ENCODE measurements at regions not wholly inside any gene's neighbourhood (a gene's known extent, or its start where the extent isn't known, plus 50 kb on each side); places are given as distances from the start of the nearest gene placed in this dataset.

DNA sequence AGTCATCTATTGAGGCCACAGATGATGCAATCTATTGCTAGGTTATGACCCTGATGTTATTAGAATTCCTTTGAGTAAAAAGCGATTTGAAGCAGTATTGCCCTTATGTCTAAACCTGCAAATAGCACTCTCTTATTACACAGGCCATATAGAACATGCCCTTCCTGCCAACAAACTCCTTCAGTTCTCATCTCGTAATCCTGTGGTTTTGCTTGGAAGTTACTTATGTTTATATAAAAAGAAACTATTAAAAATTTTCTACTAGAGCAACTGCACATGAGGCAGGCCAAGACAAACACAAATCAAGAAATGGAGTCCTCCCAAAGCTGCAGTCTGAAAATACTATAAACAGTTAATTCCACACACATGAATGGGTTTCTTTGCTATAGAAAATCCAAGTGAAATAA lies 1200.2 kb downstream of the LRFN5 start:
- Histone ChIP-seq H4K20me1 (ENCODE audit: control insufficient read depth, extremely low read depth, insufficient read depth, low read length) (no peaks in the 10 kb centered on the region), H3K4me1 (ENCODE audit: control insufficient read depth, extremely low read depth, insufficient read depth, low read length) (no peaks in the 10 kb centered on the region), H3K9me3 (ENCODE audit: control insufficient read depth, insufficient read depth, low read depth, low read length) (no peaks in the 10 kb centered on the region), H3K4me2 (ENCODE audit: extremely low read depth, insufficient read depth, low read length) (no peak overlapping the region), H3K27ac (ENCODE audit: insufficient read depth, low read length) (no peak overlapping the region), H2AFZ (ENCODE audit: low read length) (no peak overlapping the region), H3K4me3 (replicated peaks in 1 of 4; ENCODE audit: control extremely low read depth in 1 of 4, insufficient read depth in 1 of 4, low read depth in 3 of 4, low read length in 4 of 4) (no peak overlapping the region), H3K27me3 (ENCODE audit: control insufficient read depth, insufficient read depth, low read length) (no peaks in the 10 kb centered on the region), H3K9ac (ENCODE audit: insufficient read depth, low read length) (no peak overlapping the region), H3K79me2 (ENCODE audit: control insufficient read depth, insufficient read depth, low read length) (no peaks in the 10 kb centered on the region), H3K36me3 (ENCODE audit: control insufficient read depth, insufficient read depth, low read length) (no peaks in the 10 kb centered on the region)
- no peak for TF ChIP-seq EZH2 (IDR thresholded peaks at IDR 0.05; ENCODE audit: low read length, missing control alignments)
- TF ChIP-seq, protein P1, sequence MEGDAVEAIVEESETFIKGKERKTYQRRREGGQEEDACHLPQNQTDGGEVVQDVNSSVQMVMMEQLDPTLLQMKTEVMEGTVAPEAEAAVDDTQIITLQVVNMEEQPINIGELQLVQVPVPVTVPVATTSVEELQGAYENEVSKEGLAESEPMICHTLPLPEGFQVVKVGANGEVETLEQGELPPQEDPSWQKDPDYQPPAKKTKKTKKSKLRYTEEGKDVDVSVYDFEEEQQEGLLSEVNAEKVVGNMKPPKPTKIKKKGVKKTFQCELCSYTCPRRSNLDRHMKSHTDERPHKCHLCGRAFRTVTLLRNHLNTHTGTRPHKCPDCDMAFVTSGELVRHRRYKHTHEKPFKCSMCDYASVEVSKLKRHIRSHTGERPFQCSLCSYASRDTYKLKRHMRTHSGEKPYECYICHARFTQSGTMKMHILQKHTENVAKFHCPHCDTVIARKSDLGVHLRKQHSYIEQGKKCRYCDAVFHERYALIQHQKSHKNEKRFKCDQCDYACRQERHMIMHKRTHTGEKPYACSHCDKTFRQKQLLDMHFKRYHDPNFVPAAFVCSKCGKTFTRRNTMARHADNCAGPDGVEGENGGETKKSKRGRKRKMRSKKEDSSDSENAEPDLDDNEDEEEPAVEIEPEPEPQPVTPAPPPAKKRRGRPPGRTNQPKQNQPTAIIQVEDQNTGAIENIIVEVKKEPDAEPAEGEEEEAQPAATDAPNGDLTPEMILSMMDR (conservative IDR thresholded peaks at IDR 0.05 in 1 of 2, IDR thresholded peaks at IDR 0.05 in 1 of 2; ENCODE audit: low read depth in 1 of 2, low read length in 2 of 2) = no peak
- peak; percentile 81 to 100 for DNase-seq (ENCODE audit: low read depth in 2 of 2)

DNA sequence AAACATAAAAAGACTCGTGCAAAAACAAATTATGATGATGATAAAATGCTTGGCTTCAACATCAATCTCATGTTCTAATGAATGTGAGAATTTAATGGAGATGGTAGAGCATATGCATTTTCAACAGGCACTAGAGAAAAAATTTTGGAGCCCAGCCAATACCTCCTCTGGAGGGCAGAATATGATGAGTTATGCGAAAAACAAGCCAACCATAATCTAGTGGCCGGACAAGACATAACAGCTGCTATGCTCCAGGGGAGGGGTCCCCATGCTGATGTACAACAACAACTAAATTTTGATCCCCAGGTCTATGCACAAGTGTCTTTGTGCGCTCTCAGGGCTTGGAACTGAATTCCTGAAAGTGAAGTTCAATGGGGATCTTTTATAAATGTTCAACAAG lies 1197.5 kb downstream of the LRFN5 start:
- TF ChIP-seq EZH2 (IDR thresholded peaks at IDR 0.05; ENCODE audit: low read length, missing control alignments) = no peak
- TF ChIP-seq, protein P1 (conservative IDR thresholded peaks at IDR 0.05 in 1 of 2, IDR thresholded peaks at IDR 0.05 in 1 of 2; ENCODE audit: low read depth in 1 of 2, low read length in 2 of 2) = no peak
- no peak for DNase-seq (ENCODE audit: low read depth in 2 of 2)
- no peaks in the 10 kb centered on the region for H3K4me1 ChIP-seq (ENCODE audit: control insufficient read depth, extremely low read depth, insufficient read depth, low read length)
- H3K27me3 ChIP-seq (ENCODE audit: control insufficient read depth, insufficient read depth, low read length) = no peaks in the 10 kb centered on the region
- H3K9ac ChIP-seq (ENCODE audit: insufficient read depth, low read length) = no peak overlapping the region
- H3K36me3 ChIP-seq (ENCODE audit: control insufficient read depth, insufficient read depth, low read length) = no peaks in the 10 kb centered on the region
- no peaks in the 10 kb centered on the region for H3K9me3 ChIP-seq (ENCODE audit: control insufficient read depth, insufficient read depth, low read depth, low read length)
- no peak overlapping the region for H2AFZ ChIP-seq (ENCODE audit: low read length)
- no peak overlapping the region for H3K27ac ChIP-seq (ENCODE audit: insufficient read depth, low read length)
- H3K79me2 ChIP-seq (ENCODE audit: control insufficient read depth, insufficient read depth, low read length) = no peaks in the 10 kb centered on the region
- H3K4me2 ChIP-seq (ENCODE audit: extremely low read depth, insufficient read depth, low read length) = no peak overlapping the region
- H4K20me1 ChIP-seq (ENCODE audit: control insufficient read depth, extremely low read depth, insufficient read depth, low read length) = no peaks in the 10 kb centered on the region
- no peak overlapping the region for H3K4me3 ChIP-seq (replicated peaks in 1 of 4; ENCODE audit: control extremely low read depth in 1 of 4, insufficient read depth in 1 of 4, low read depth in 3 of 4, low read length in 4 of 4)

- H3K4me2 ChIP-seq (ENCODE audit: extremely low read depth, insufficient read depth, low read length) = no peak overlapping the region
- TF ChIP-seq EZH2 (IDR thresholded peaks at IDR 0.05; ENCODE audit: low read length, missing control alignments) = no peak
- TF ChIP-seq, protein P1 (conservative IDR thresholded peaks at IDR 0.05 in 1 of 2, IDR thresholded peaks at IDR 0.05 in 1 of 2; ENCODE audit: low read depth in 1 of 2, low read length in 2 of 2) = no peak
- no peak overlapping the region for H3K9ac ChIP-seq (ENCODE audit: insufficient read depth, low read length)
- H3K79me2 ChIP-seq (ENCODE audit: control insufficient read depth, insufficient read depth, low read length) = no peaks in the 10 kb centered on the region
- no peaks in the 10 kb centered on the region for H3K4me1 ChIP-seq (ENCODE audit: control insufficient read depth, extremely low read depth, insufficient read depth, low read length)
- no peaks in the 10 kb centered on the region for H3K36me3 ChIP-seq (ENCODE audit: control insufficient read depth, insufficient read depth, low read length)
- DNase-seq (ENCODE audit: low read depth in 2 of 2) = no peak
- no peak overlapping the region for H3K4me3 ChIP-seq (replicated peaks in 1 of 4; ENCODE audit: control extremely low read depth in 1 of 4, insufficient read depth in 1 of 4, low read depth in 3 of 4, low read length in 4 of 4)
- no peak overlapping the region for H3K27ac ChIP-seq (ENCODE audit: insufficient read depth, low read length)
- H2AFZ ChIP-seq (ENCODE audit: low read length) = no peak overlapping the region
- no peaks in the 10 kb centered on the region for H3K9me3 ChIP-seq (ENCODE audit: control insufficient read depth, insufficient read depth, low read depth, low read length)
- no peaks in the 10 kb centered on the region for H4K20me1 ChIP-seq (ENCODE audit: control insufficient read depth, extremely low read depth, insufficient read depth, low read length)
- H3K27me3 ChIP-seq (ENCODE audit: control insufficient read depth, insufficient read depth, low read length) = no peaks in the 10 kb centered on the region
Measured at GRCh38 chr14:42802346-42802745, 1195.7 kb downstream of the LRFN5 start.
